ENCODE measurements at regions not wholly inside any gene's neighbourhood (a gene's known extent, or its start where the extent isn't known, plus 50 kb on each side); places are given as distances from the start of the nearest gene placed in this dataset.

DNA sequence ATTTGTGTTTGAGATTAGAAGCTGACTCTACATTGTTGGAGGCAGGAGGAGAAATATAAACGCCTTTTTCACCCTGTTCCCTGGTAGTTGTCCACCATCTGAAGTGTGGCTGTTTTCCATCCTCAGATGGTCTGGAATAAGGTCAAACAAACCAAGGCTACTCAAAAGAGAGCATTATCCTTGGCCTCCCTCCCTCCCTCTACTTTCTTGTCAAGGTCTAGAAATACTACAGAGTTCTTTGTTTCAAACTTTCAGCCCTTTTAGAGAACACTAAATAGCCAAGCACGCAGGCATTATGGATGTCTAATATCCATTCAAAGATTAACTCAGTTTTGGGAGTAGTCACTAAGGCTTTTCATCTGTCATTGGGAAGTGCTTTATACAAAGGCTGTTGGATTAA, 215.8 kb upstream of the ITGA4 start:
- CTCF ChIA-PET = interaction anchor here (1.2 to 1.4 kb wide), 2 partner anchors 8 to 19 kb away, joined by 3 read pairs; no protein-coding TSS in a partner anchor
- no peak for DNase-seq (ENCODE audit: low read depth)
- no peaks in the 10 kb centered on the region for H3K27me3 ChIP-seq (ENCODE audit: control insufficient read depth, insufficient read depth, low read length)
- TF ChIP-seq CTCF (IDR thresholded peaks at IDR 0.05; ENCODE audit: insufficient read depth, low read depth, low read length) = no peak
- POLR2A ChIA-PET = no interaction called here
- H3K36me3 ChIP-seq (ENCODE audit: control insufficient read depth, insufficient read depth, low read length) = no peaks in the 10 kb centered on the region
- no peak overlapping the region for H3K4me3 ChIP-seq (ENCODE audit: low read depth, low read length)

GRCh38 chr2:181241797-181242196, 215.4 kb upstream of the ITGA4 start:
- POLR2A ChIA-PET = no interaction called here
- TF ChIP-seq CTCF (IDR thresholded peaks at IDR 0.05; ENCODE audit: insufficient read depth, low read depth, low read length) = no peak
- DNase-seq (ENCODE audit: low read depth) = no peak

GRCh38 chr2:181242262-181242661, 214.9 kb upstream of the ITGA4 start:
- ChIA-PET POLR2A (no interaction called here), CTCF (no interaction called here)
- H3K36me3 ChIP-seq (ENCODE audit: control insufficient read depth, insufficient read depth, low read length) = no peaks in the 10 kb centered on the region
- H3K27me3 ChIP-seq (ENCODE audit: control insufficient read depth, insufficient read depth, low read length) = no peaks in the 10 kb centered on the region
- no peak overlapping the region for H3K4me3 ChIP-seq (ENCODE audit: low read depth, low read length)
- DNase-seq (ENCODE audit: low read depth) = no peak
- TF ChIP-seq CTCF (IDR thresholded peaks at IDR 0.05; ENCODE audit: insufficient read depth, low read depth, low read length) = no peak

More at GRCh38 chr2:181241797-181242196, 215.4 kb upstream of the ITGA4 start:
- Histone ChIP-seq H3K36me3 (ENCODE audit: control insufficient read depth, insufficient read depth, low read length) (no peaks in the 10 kb centered on the region), H3K27me3 (ENCODE audit: control insufficient read depth, insufficient read depth, low read length) (no peaks in the 10 kb centered on the region), H3K4me3 (ENCODE audit: low read depth, low read length) (no peak overlapping the region)
- CTCF ChIA-PET = interaction anchor here (1.2 kb wide), 1 partner anchor 19 kb away, joined by 3 read pairs; no protein-coding TSS in a partner anchor

- POLR2A ChIA-PET = no interaction called here
- H3K36me3 ChIP-seq (ENCODE audit: control insufficient read depth, insufficient read depth, low read length) = no peaks in the 10 kb centered on the region
- no peak for DNase-seq (ENCODE audit: low read depth)
Observed at GRCh38 chr2:181243319-181243718, 213.9 kb upstream of the ITGA4 start.

DNA sequence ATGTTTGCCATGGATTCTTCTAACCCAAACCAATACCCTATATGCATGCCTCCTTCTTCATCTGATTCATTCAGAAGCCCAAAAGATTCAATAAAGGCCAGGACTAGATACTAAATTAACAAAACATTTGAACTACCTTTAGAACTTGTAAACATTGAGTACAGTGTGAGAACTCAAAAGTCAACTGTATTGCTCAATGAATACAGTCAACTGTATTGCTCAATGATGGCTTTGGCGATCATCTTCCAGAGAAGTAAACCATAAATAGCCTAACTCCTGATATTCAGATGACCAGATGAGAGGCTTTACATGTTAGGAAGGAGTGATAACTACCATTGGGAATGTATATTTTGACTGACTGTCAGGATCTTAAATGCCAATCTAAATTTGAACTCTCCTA, 206.5 kb upstream of the ITGA4 start:
- POLR2A ChIA-PET = no interaction called here
- no peak for TF ChIP-seq CTCF (IDR thresholded peaks at IDR 0.05; ENCODE audit: insufficient read depth, low read depth, low read length)
- no peak for DNase-seq (ENCODE audit: low read depth)
- Histone ChIP-seq H3K36me3 (ENCODE audit: control insufficient read depth, insufficient read depth, low read length) (no peaks in the 10 kb centered on the region), H3K27me3 (ENCODE audit: control insufficient read depth, insufficient read depth, low read length) (no peaks in the 10 kb centered on the region), H3K4me3 (ENCODE audit: low read depth, low read length) (no peak overlapping the region)
- CTCF ChIA-PET = no interaction called here

More at GRCh38 chr2:181243319-181243718, 213.9 kb upstream of the ITGA4 start:
- Histone ChIP-seq H3K4me3 (ENCODE audit: low read depth, low read length) (no peak overlapping the region), H3K27me3 (ENCODE audit: control insufficient read depth, insufficient read depth, low read length) (no peaks in the 10 kb centered on the region)
- TF ChIP-seq CTCF (IDR thresholded peaks at IDR 0.05; ENCODE audit: insufficient read depth, low read depth, low read length) = no peak
- CTCF ChIA-PET = interaction anchor here (0.6 to 1.1 kb wide), 3 partner anchors 11 to 214 kb away, joined by 3 to 6 read pairs (median 4); partner anchors contain the start of gene ITGA4
